Activated naive CD8-positive, alpha-beta T cell treated with anti-CD3 and anti-CD28 coated beads, Interleukin-2, amount 50 U/mL, for 24 hours (primary cell): ENCODE measurements at regions not wholly inside any gene's neighbourhood (a gene's known extent, or its start where the extent isn't known, plus 50 kb on each side); places are given as distances from the start of the nearest gene placed in this dataset.
"Not testable (repeated sequence)": the region's sequence is repeated elsewhere in the genome, so short reads cannot be mapped to it uniquely, and the experiment has no call there.

Experiments used
- ATAC-seq: fragments of 150-1000 bp; cut with Tn5 transposase; one replicate; pipeline ENCODE4 v1.10.0; 2021
- DNase-seq: peaks from one replicate; pipeline ENCODE4 v3.0.0; 2021
- H3K27ac Mint-ChIP-seq: one replicate; pipeline ENCODE4 v1.8.0; 2021; ENCODE audit warnings: mild to moderate bottlenecking, mixed read lengths
- H3K27me3 Mint-ChIP-seq: one replicate; pipeline ENCODE4 v1.8.0; 2021; ENCODE audit warnings: mixed read lengths
- H3K36me3 Mint-ChIP-seq: one replicate; pipeline ENCODE4 v1.8.0; 2021; ENCODE audit warnings: low read depth, mixed read lengths
- H3K4me1 Mint-ChIP-seq: one replicate; pipeline ENCODE4 v1.8.0; 2021; ENCODE audit warnings: mixed read lengths
- H3K4me3 Mint-ChIP-seq: one replicate; pipeline ENCODE4 v1.8.0; 2021; ENCODE audit warnings: mild to moderate bottlenecking, moderate library complexity, mixed read lengths
- H3K9me3 Mint-ChIP-seq: one replicate; pipeline ENCODE4 v1.8.0; 2021; ENCODE audit warnings: mixed read lengths

GRCh38 chr12:40172879-40173278, 51.9 kb upstream of the LRRK2 start:
- H3K4me1 Mint-ChIP-seq = peaks cover 31% of the 10 kb centered on the region
- H3K36me3 Mint-ChIP-seq = no peaks in the 10 kb centered on the region
- ATAC-seq (no peak), DNase-seq (no peak)
- H3K4me3 Mint-ChIP-seq = no peak overlapping the region
- H3K27ac Mint-ChIP-seq = no peak overlapping the region
- H3K9me3 Mint-ChIP-seq = no peaks in the 10 kb centered on the region
- peaks cover 3% of the 10 kb centered on the region for H3K27me3 Mint-ChIP-seq

- ATAC-seq (no peak), DNase-seq (no peak)
- H3K36me3 Mint-ChIP-seq = no peaks in the 10 kb centered on the region
- no peak overlapping the region for H3K27ac Mint-ChIP-seq
- no peak overlapping the region for H3K4me3 Mint-ChIP-seq
- peaks cover 3% of the 10 kb centered on the region for H3K27me3 Mint-ChIP-seq
- peaks cover 31% of the 10 kb centered on the region for H3K4me1 Mint-ChIP-seq
- no peaks in the 10 kb centered on the region for H3K9me3 Mint-ChIP-seq
Measured at GRCh38 chr12:40171501-40171900, 53.3 kb upstream of the LRRK2 start.

GRCh38 chr12:40171066-40171465, 53.7 kb upstream of the LRRK2 start:
- Mint-ChIP-seq H3K9me3 (no peaks in the 10 kb centered on the region), H3K36me3 (no peaks in the 10 kb centered on the region), H3K4me3 (no peak overlapping the region), H3K4me1 (peaks cover 31% of the 10 kb centered on the region), H3K27ac (no peak overlapping the region), H3K27me3 (peaks cover 6% of the 10 kb centered on the region)
- no peak for ATAC-seq
- DNase-seq = no peak

GRCh38 chr12:40170593-40170992, 54.2 kb upstream of the LRRK2 start:
- Mint-ChIP-seq H3K27me3 (peaks cover 6% of the 10 kb centered on the region), H3K27ac (no peak overlapping the region), H3K4me1 (peaks cover 31% of the 10 kb centered on the region), H3K4me3 (no peak overlapping the region), H3K36me3 (no peaks in the 10 kb centered on the region), H3K9me3 (no peaks in the 10 kb centered on the region)
- DNase-seq (no peak), ATAC-seq (no peak)

- peaks cover 26% of the 10 kb centered on the region for H3K4me1 Mint-ChIP-seq
- no peaks in the 10 kb centered on the region for H3K9me3 Mint-ChIP-seq
- H3K36me3 Mint-ChIP-seq = no peaks in the 10 kb centered on the region
- H3K4me3 Mint-ChIP-seq = no peak overlapping the region
- H3K27me3 Mint-ChIP-seq = peaks cover 3% of the 10 kb centered on the region
- no peak for DNase-seq
- no peak overlapping the region for H3K27ac Mint-ChIP-seq
- ATAC-seq = peak; percentile 59
Measured at GRCh38 chr12:40168868-40169267, 55.9 kb upstream of the LRRK2 start.

- H3K9me3 Mint-ChIP-seq, H3K27ac Mint-ChIP-seq, H3K36me3 Mint-ChIP-seq, ATAC-seq, H3K27me3 Mint-ChIP-seq, H3K4me3 Mint-ChIP-seq, DNase-seq: not testable (repeated sequence)
- H3K4me1 Mint-ChIP-seq = peaks cover 26% of the 10 kb centered on the region
Measured at GRCh38 chr12:40168419-40168818, 56.4 kb upstream of the LRRK2 start.

- peaks cover 3% of the 10 kb centered on the region for H3K27me3 Mint-ChIP-seq
Measured at GRCh38 chr12:40168001-40168400, 56.8 kb upstream of the LRRK2 start.

GRCh38 chr12:40165179-40165578, 59.3 kb upstream of the SLC2A13 start:
- Mint-ChIP-seq H3K27ac (no peak overlapping the region), H3K27me3 (peaks cover 3% of the 10 kb centered on the region), H3K4me1 (peaks cover 17% of the 10 kb centered on the region), H3K4me3 (no peak overlapping the region), H3K36me3 (no peaks in the 10 kb centered on the region), H3K9me3 (peaks cover 14% of the 10 kb centered on the region)
- ATAC-seq = no peak
- DNase-seq = no peak

More at GRCh38 chr12:40168001-40168400, 56.8 kb upstream of the LRRK2 start:
- Mint-ChIP-seq H3K27ac (no peak overlapping the region), H3K4me1 (peaks cover 26% of the 10 kb centered on the region), H3K36me3 (no peaks in the 10 kb centered on the region), H3K9me3 (peaks cover 6% of the 10 kb centered on the region), H3K4me3 (no peak overlapping the region)
- DNase-seq = no peak
- ATAC-seq = no peak

GRCh38 chr12:40164034-40164433, 58.2 kb upstream of the SLC2A13 start:
- Mint-ChIP-seq H3K36me3 (no peaks in the 10 kb centered on the region), H3K9me3 (peaks cover 14% of the 10 kb centered on the region), H3K27me3 (peaks cover 7% of the 10 kb centered on the region), H3K4me1 (peaks cover 11% of the 10 kb centered on the region), H3K27ac (no peak overlapping the region), H3K4me3 (no peak overlapping the region)
- DNase-seq (no peak), ATAC-seq (no peak)

GRCh38 chr12:40162033-40162432, 56.2 kb upstream of the SLC2A13 start:
- Mint-ChIP-seq H3K4me3 (no peak overlapping the region), H3K4me1 (peaks cover 2% of the 10 kb centered on the region), H3K27me3 (peaks cover 10% of the 10 kb centered on the region), H3K36me3 (no peaks in the 10 kb centered on the region), H3K9me3 (peaks cover 14% of the 10 kb centered on the region), H3K27ac (no peak overlapping the region)
- no peak for ATAC-seq
- DNase-seq = no peak

GRCh38 chr12:40158592-40159111, 52.8 kb upstream of the SLC2A13 start:
- Mint-ChIP-seq H3K36me3 (no peaks in the 10 kb centered on the region), H3K27me3 (peaks cover 7% of the 10 kb centered on the region), H3K4me3 (no peak overlapping the region)

GRCh38 chr12:40157336-40157735, 51.5 kb upstream of the SLC2A13 start:
- no peak overlapping the region for H3K4me3 Mint-ChIP-seq
- H3K4me1 Mint-ChIP-seq = peaks cover 2% of the 10 kb centered on the region
- no peak for ATAC-seq
- H3K9me3 Mint-ChIP-seq = peaks cover 5% of the 10 kb centered on the region
- no peak overlapping the region for H3K27ac Mint-ChIP-seq
- H3K36me3 Mint-ChIP-seq = no peaks in the 10 kb centered on the region
- H3K27me3 Mint-ChIP-seq = peaks cover 7% of the 10 kb centered on the region
- DNase-seq = no peak

More at GRCh38 chr12:40158592-40159111, 52.8 kb upstream of the SLC2A13 start:
- Mint-ChIP-seq H3K27ac (no peak overlapping the region), H3K4me1 (peaks cover 2% of the 10 kb centered on the region), H3K9me3 (peaks cover 14% of the 10 kb centered on the region)
- ATAC-seq (no peak), DNase-seq (no peak)

- Mint-ChIP-seq H3K27me3 (peaks cover 7% of the 10 kb centered on the region), H3K27ac (no peak overlapping the region), H3K9me3 (no peaks in the 10 kb centered on the region), H3K36me3 (no peaks in the 10 kb centered on the region), H3K4me3 (no peak overlapping the region), H3K4me1 (peaks cover 2% of the 10 kb centered on the region)
- no peak for DNase-seq
- no peak for ATAC-seq
Measured at GRCh38 chr12:40156021-40156764, 50.3 kb upstream of the SLC2A13 start.
